ACC112 (cell line): ENCODE measurements at regions not wholly inside any gene's neighbourhood (a gene's known extent, or its start where the extent isn't known, plus 50 kb on each side); places are given as distances from the start of the nearest gene placed in this dataset.
"Not testable (repeated sequence)": the region's sequence is repeated elsewhere in the genome, so short reads cannot be mapped to it uniquely, and the experiment has no call there.

Experiments
- H2AFZ ChIP-seq: fragments of 200-600 bp; sonication (generic); one replicate; pipeline ENCODE4 v1.6.0; 2017; ENCODE audit warnings: antibody characterized with exemption, low read length; ENCODE audit not compliant: unreplicated experiment
- H3K27ac ChIP-seq: fragments of 200-600 bp; sonication (generic); 2 replicates; pipeline ENCODE4 v1.5.1; 2014; ENCODE audit warnings: low read depth, mild to moderate bottlenecking, antibody characterized with exemption, low read length, moderate library complexity
- H3K27me3 ChIP-seq: fragments of 200-600 bp; sonication (generic); 2 replicates; pipeline ENCODE4 v1.6.1; 2014; ENCODE audit warnings: mild to moderate bottlenecking, antibody characterized with exemption, low read length, moderate library complexity, mixed read lengths; ENCODE audit not compliant: insufficient read depth
- H3K36me3 ChIP-seq: fragments of 200-600 bp; sonication (generic); 2 replicates; pipeline ENCODE4 v1.6.1; 2016; ENCODE audit warnings: mild to moderate bottlenecking, antibody characterized with exemption, low read length, moderate library complexity, mixed read lengths; ENCODE audit not compliant: insufficient read depth
- H3K4me1 ChIP-seq: fragments of 200-600 bp; sonication (generic); one replicate; pipeline ENCODE4 v1.6.1; 2016; ENCODE audit warnings: low read length, mixed read lengths; ENCODE audit not compliant: insufficient read depth, unreplicated experiment, control insufficient read depth
- H3K4me3 ChIP-seq: fragments of 200-600 bp; sonication (generic); 2 replicates; pipeline ENCODE4 v1.5.1; 2014; ENCODE audit warnings: mild to moderate bottlenecking, low read depth, low read length
- H3K79me2 ChIP-seq: fragments of 200-600 bp; sonication (generic); one replicate; pipeline ENCODE4 v1.6.0; 2016; ENCODE audit warnings: low read length; ENCODE audit not compliant: control insufficient read depth, unreplicated experiment, insufficient read depth

- Histone ChIP-seq H3K27ac (no peak overlapping the region), H3K4me1 (no peaks in the 10 kb centered on the region), H2AFZ (no peak overlapping the region), H3K79me2 (no peaks in the 10 kb centered on the region), H3K27me3 (peaks cover 6% of the 10 kb centered on the region), H3K36me3 (no peaks in the 10 kb centered on the region), H3K4me3 (no peak overlapping the region)
Measured at GRCh38 chr15:98288091-98288590, 327.6 kb downstream of the ARRDC4 start.

DNA sequence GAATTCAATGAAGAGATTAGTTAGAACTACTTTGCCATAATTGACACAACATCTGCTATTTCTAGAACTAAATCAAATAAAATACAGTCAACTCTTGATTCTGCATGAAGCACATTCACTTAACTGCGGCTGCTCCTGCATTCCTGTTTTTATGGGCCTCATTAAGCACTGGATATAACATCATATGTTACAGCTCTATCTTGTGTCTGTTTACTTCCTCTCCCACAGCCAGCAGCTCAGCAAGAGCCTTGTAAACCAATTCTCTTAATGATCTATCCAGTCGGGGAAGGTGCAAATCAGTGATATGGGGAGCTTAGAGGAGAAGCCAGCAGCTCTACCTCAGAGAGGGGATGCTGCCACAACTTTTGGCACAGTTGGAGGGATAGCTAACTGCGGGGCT, 329.2 kb downstream of the ARRDC4 start:
- H2AFZ ChIP-seq = no peak overlapping the region

GRCh38 chr15:98292442-98293240, 332.1 kb downstream of the ARRDC4 start:
- Histone ChIP-seq H2AFZ (no peak overlapping the region), H3K4me3 (no peak overlapping the region), H3K27me3 (peaks cover 26% of the 10 kb centered on the region), H3K36me3 (no peaks in the 10 kb centered on the region), H3K79me2 (no peaks in the 10 kb centered on the region), H3K4me1 (no peaks in the 10 kb centered on the region), H3K27ac (no peak overlapping the region)

More for the DNA sequence above, 329.2 kb downstream of the ARRDC4 start:
- H3K79me2 ChIP-seq = no peaks in the 10 kb centered on the region
- no peaks in the 10 kb centered on the region for H3K36me3 ChIP-seq
- H3K4me1 ChIP-seq = no peaks in the 10 kb centered on the region
- no peak overlapping the region for H3K4me3 ChIP-seq
- H3K27me3 ChIP-seq = peaks cover 22% of the 10 kb centered on the region
- H3K27ac ChIP-seq = no peak overlapping the region

GRCh38 chr15:98294126-98294525, 333.6 kb downstream of the ARRDC4 start:
- Histone ChIP-seq H3K36me3 (no peaks in the 10 kb centered on the region), H3K27me3 (peaks cover 35% of the 10 kb centered on the region), H3K27ac (no peak overlapping the region), H3K79me2 (no peaks in the 10 kb centered on the region), H3K4me1 (no peaks in the 10 kb centered on the region), H2AFZ (no peak overlapping the region), H3K4me3 (no peak overlapping the region)

- H3K27me3 ChIP-seq = peaks cover 35% of the 10 kb centered on the region
- not testable (repeated sequence) for H3K79me2 ChIP-seq, H3K36me3 ChIP-seq, H3K4me3 ChIP-seq, H2AFZ ChIP-seq, H3K4me1 ChIP-seq, H3K27ac ChIP-seq
Measured at GRCh38 chr15:98295101-98295759, 334.7 kb downstream of the ARRDC4 start.

DNA sequence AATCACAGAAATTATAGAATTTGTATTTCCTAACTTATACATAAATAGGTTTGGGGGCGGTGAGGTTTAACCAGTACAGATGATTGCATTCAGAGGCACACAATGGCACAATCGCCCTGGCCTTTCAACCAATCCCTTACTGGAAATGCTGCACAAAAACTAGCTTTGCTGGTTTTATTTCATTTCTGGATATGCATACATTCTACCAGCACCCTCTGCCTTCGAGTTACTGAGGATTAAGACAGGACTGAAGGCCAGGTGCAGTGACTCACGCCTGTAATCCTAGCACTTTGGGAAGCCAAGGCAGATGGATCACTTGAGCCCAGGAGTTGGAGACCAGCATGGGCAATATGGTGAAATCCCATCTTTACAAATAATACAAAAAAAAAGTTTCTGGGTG, 336.1 kb downstream of the ARRDC4 start:
- no peak overlapping the region for H2AFZ ChIP-seq
- H3K36me3 ChIP-seq = no peaks in the 10 kb centered on the region
- H3K27ac ChIP-seq = no peak overlapping the region
- H3K4me3 ChIP-seq = no peak overlapping the region
- H3K79me2 ChIP-seq = no peaks in the 10 kb centered on the region
- H3K27me3 ChIP-seq = peaks cover 40% of the 10 kb centered on the region
- H3K4me1 ChIP-seq = no peaks in the 10 kb centered on the region

DNA sequence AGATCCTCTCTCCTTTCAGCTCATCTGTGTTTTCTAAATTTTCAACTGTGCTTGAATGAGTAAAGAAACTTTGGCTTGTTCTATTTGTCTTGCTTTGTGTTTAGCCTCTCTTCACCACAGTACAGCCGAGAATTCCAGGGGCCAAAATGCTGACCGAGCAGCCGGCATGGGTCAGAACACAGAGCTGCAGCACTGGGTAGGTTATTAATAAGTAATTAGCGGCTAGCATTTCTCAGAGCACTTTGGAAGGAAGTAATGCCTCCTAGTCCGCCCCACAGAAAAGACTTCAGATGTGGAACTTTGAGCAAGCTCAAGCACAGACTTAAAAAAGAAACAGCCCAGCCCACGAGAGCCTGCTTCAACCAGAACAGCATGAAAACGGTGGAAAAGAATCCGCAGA, 343.9 kb downstream of the ARRDC4 start:
- H3K27me3 ChIP-seq = peaks cover 12% of the 10 kb centered on the region; the same call in 1 of the 2 replicates
- H2AFZ ChIP-seq = no peak overlapping the region
- no peaks in the 10 kb centered on the region for H3K36me3 ChIP-seq
- no peaks in the 10 kb centered on the region for H3K4me1 ChIP-seq
- no peaks in the 10 kb centered on the region for H3K79me2 ChIP-seq
- H3K4me3 ChIP-seq = no peak overlapping the region
- H3K27ac ChIP-seq = no peak overlapping the region

DNA sequence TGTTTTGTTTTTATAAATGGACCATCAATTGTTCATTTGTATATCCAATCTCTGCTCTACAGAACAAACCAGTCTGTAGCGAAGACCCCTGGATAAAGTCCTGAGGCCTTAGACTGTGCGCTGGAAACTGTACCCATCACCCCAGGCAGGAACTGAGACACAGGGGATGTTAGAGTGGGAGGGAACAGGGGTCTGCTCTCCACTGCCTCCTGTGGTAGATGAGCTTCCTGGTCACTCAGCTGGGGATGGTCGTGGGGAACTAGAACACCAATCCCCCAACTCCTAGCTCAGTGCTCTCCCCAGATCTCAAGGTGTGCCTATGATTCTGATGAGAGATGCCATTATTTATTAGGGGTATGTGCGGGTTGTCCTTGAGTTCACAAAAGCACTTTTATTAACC, 340.2 kb upstream of the IGF1R start:
- peaks cover 7% of the 10 kb centered on the region; the same call in 1 of the 2 replicates for H3K27me3 ChIP-seq

DNA sequence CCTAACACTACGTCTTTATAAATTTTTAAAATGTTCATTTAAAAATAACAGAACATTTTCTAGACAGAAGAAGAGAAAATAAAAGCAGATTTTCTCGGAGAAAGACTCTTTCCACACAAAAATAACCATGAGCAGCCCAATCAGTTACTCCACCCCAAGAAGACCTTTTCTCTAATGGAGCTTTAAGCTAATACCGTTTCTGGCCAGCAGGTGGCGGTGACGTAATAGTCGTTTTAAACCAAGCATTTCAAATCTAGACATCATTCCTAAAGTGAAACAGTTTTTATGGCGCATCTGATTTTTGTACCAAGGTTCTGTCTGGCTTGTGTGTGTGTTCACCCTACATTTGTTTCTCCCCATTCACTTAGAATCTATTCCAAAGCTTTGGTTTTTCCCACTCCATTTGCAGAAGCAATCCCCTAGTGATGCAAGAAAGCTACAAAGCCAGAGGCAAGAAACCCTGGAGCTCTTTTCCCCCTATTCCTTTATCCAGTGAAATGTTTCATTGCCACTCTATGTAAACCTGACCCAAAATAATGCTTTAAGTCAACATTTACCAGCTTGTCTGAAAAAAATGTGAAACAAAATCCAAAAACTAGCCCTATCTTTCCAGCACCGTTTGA, 336.7 kb upstream of the IGF1R start:
- Histone ChIP-seq H3K27ac (no peak overlapping the region), H3K4me3 (no peak overlapping the region), H3K36me3 (no peaks in the 10 kb centered on the region), H3K4me1 (no peaks in the 10 kb centered on the region), H3K79me2 (no peaks in the 10 kb centered on the region), H2AFZ (no peak overlapping the region), H3K27me3 (no peaks in the 10 kb centered on the region)

More for the DNA sequence above, 340.2 kb upstream of the IGF1R start:
- Histone ChIP-seq H2AFZ (no peak overlapping the region), H3K4me1 (no peaks in the 10 kb centered on the region), H3K36me3 (no peaks in the 10 kb centered on the region), H3K4me3 (no peak overlapping the region), H3K27ac (no peak overlapping the region), H3K79me2 (no peaks in the 10 kb centered on the region)

DNA sequence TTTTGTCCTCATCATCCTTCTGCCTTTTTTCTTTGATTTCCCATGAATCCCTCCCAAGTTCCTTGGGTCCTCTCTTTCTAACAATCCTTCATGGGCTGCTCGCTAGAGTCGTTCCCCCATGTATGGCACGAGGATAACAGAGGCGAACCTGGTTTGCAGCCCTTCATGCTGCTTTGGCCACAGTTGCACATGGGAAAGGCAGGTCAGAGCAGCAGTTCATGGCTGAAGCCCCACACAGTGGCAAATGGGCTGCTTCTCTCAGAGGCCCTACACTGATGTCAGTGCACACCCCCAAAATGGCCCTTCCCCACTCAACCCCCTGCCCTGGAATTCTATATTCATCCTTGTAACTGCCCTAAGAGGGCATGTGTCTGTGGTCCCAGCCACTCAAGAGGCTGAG, 335.4 kb upstream of the IGF1R start:
- H3K36me3 ChIP-seq = no peaks in the 10 kb centered on the region
- H3K79me2 ChIP-seq = no peaks in the 10 kb centered on the region
- H3K4me3 ChIP-seq = no peak overlapping the region
- no peaks in the 10 kb centered on the region for H3K27me3 ChIP-seq
- H3K4me1 ChIP-seq = no peaks in the 10 kb centered on the region
- H2AFZ ChIP-seq = no peak overlapping the region
- no peak overlapping the region for H3K27ac ChIP-seq
